ENCODE measurements at regions not wholly inside any gene's neighbourhood (a gene's known extent, or its start where the extent isn't known, plus 50 kb on each side); places are given as distances from the start of the nearest gene placed in this dataset.

- intact Hi-C loops (cut with DNase I, micrococcal nuclease) = no loop called here
- ATAC-seq (no peak), DNase-seq (no peak)
- Histone ChIP-seq H3K9me3 (no peaks in the 10 kb centered on the region), H3K36me3 (ENCODE audit: low read depth) (no peaks in the 10 kb centered on the region), H3K4me1 (ENCODE audit: low read depth) (no peaks in the 10 kb centered on the region), H3K4me3 (no peak overlapping the region)
- TF ChIP-seq CTCF (IDR thresholded peaks at IDR 0.05) = no peak
Observed at GRCh38 chr1:191890433-191891088, 267.7 kb upstream of the RGS18 start.

GRCh38 chr1:191892716-191893115 is 265.5 kb upstream of the RGS18 start:
- intact Hi-C loops (cut with DNase I, micrococcal nuclease) = no loop called here
- Histone ChIP-seq H3K9me3 (no peaks in the 10 kb centered on the region), H3K4me3 (no peak overlapping the region), H3K36me3 (ENCODE audit: low read depth) (no peaks in the 10 kb centered on the region), H3K4me1 (ENCODE audit: low read depth) (no peaks in the 10 kb centered on the region)
- DNase-seq = no peak
- TF ChIP-seq CTCF (IDR thresholded peaks at IDR 0.05) = no peak
- no peak for ATAC-seq

- Histone ChIP-seq H3K9me3 (no peaks in the 10 kb centered on the region), H3K36me3 (ENCODE audit: low read depth) (no peaks in the 10 kb centered on the region), H3K4me3 (no peak overlapping the region), H3K4me1 (ENCODE audit: low read depth) (no peaks in the 10 kb centered on the region)
- no peak for DNase-seq
- no peak for ATAC-seq
- no peak for TF ChIP-seq CTCF (IDR thresholded peaks at IDR 0.05)
- intact Hi-C loops (cut with DNase I, micrococcal nuclease) = no loop called here
Observed at GRCh38 chr1:191895049-191895448, 263.2 kb upstream of the RGS18 start.

GRCh38 chr1:191895462-191896058 is 262.7 kb upstream of the RGS18 start:
- intact Hi-C loops (cut with DNase I, micrococcal nuclease) = no loop called here
- H3K9me3 ChIP-seq = no peaks in the 10 kb centered on the region
- H3K4me1 ChIP-seq (ENCODE audit: low read depth) = no peaks in the 10 kb centered on the region
- DNase-seq (no peak), ATAC-seq (no peak)
- TF ChIP-seq CTCF (IDR thresholded peaks at IDR 0.05) = no peak
- no peaks in the 10 kb centered on the region for H3K36me3 ChIP-seq (ENCODE audit: low read depth)
- no peak overlapping the region for H3K4me3 ChIP-seq

GRCh38 chr1:191897134-191897533 is 261.1 kb upstream of the RGS18 start:
- ATAC-seq = no peak
- TF ChIP-seq CTCF (IDR thresholded peaks at IDR 0.05) = no peak
- intact Hi-C loops (cut with DNase I, micrococcal nuclease) = no loop called here
- no peak for DNase-seq
- Histone ChIP-seq H3K9me3 (no peaks in the 10 kb centered on the region), H3K36me3 (ENCODE audit: low read depth) (no peaks in the 10 kb centered on the region), H3K4me1 (ENCODE audit: low read depth) (no peaks in the 10 kb centered on the region), H3K4me3 (no peak overlapping the region)
